ENCODE measurements at regions not wholly inside any gene's neighbourhood (a gene's known extent, or its start where the extent isn't known, plus 50 kb on each side); places are given as distances from the start of the nearest gene placed in this dataset.

GRCh38 chr3:146948186-146948585 is 343.0 kb upstream of the PLSCR5 start:
- no peak for DNase-seq (ENCODE audit: low read depth in 4 of 6, low spot score in 6 of 6)
- no peaks in the 10 kb centered on the region for H3K9me3 ChIP-seq (ENCODE audit: control insufficient read depth, insufficient read depth, low read length)
- no peak overlapping the region for H3K27ac ChIP-seq (ENCODE audit: low read depth, low read length)
- no peaks in the 10 kb centered on the region for H3K4me1 ChIP-seq (ENCODE audit: control insufficient read depth, insufficient read depth, low read length)
- no peaks in the 10 kb centered on the region for H3K27me3 ChIP-seq (ENCODE audit: control insufficient read depth, insufficient read depth, low read length)
- no peak overlapping the region for H3K4me3 ChIP-seq (ENCODE audit: low read depth, low read length)
- 36% methylated on average over 1 of the region's 1 CpG for WGBS (ENCODE audit: insufficient coverage)
- H3K36me3 ChIP-seq (ENCODE audit: control insufficient read depth, insufficient read depth, low read length): no peaks in the 10 kb centered on the region

GRCh38 chr3:146929696-146930095 is 324.6 kb upstream of the PLSCR5 start:
- no CpG with 5 or more reads among the region's 1 CpG for WGBS (ENCODE audit: insufficient coverage)
- no peak for DNase-seq (ENCODE audit: low read depth in 4 of 6, low spot score in 6 of 6)
- Histone ChIP-seq H3K4me3 (ENCODE audit: low read depth, low read length) (no peak overlapping the region), H3K9me3 (ENCODE audit: control insufficient read depth, insufficient read depth, low read length) (no peaks in the 10 kb centered on the region), H3K27me3 (ENCODE audit: control insufficient read depth, insufficient read depth, low read length) (no peaks in the 10 kb centered on the region), H3K4me1 (ENCODE audit: control insufficient read depth, insufficient read depth, low read length) (no peaks in the 10 kb centered on the region), H3K36me3 (ENCODE audit: control insufficient read depth, insufficient read depth, low read length) (no peaks in the 10 kb centered on the region), H3K27ac (ENCODE audit: low read depth, low read length) (no peak overlapping the region)

DNA sequence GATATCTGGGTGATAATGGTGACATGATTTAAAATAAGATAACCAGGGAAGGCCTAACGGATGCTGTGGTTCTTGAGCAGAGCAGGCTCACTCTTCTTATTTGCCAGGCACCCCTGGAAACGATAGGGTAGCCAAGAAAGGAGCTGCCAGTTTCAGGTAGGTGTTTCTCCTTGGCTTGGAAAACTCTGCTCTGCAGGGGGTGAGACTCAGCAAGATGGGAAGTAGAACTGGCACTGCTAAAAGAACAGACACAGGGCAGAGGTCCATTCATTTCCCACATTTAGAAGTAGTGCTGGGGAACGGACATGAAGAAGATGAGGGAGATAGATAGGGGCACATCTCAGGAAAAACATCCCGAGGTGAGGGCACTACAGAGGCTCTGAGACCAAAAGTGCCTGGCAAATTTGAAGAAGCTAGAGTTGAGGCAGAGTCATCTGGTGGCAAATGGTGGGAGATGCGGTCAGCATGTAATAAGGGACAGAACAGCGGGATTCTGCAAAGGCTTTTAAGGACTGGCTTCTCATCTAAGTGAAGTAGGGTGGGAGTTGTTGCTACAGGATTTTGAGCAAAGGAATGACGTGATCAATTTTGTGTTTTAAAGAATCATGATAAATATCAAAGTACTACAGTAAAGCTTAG is 323.4 kb upstream of the PLSCR5 start:
- H3K27me3 ChIP-seq (ENCODE audit: control insufficient read depth, insufficient read depth, low read length): no peaks in the 10 kb centered on the region
- no peak overlapping the region for H3K27ac ChIP-seq (ENCODE audit: low read depth, low read length)
- no peaks in the 10 kb centered on the region for H3K36me3 ChIP-seq (ENCODE audit: control insufficient read depth, insufficient read depth, low read length)
- no peaks in the 10 kb centered on the region for H3K9me3 ChIP-seq (ENCODE audit: control insufficient read depth, insufficient read depth, low read length)
- no peak for DNase-seq (ENCODE audit: low read depth in 4 of 6, low spot score in 6 of 6)
- H3K4me3 ChIP-seq (ENCODE audit: low read depth, low read length): no peak overlapping the region
- no peaks in the 10 kb centered on the region for H3K4me1 ChIP-seq (ENCODE audit: control insufficient read depth, insufficient read depth, low read length)
- 84% methylated on average over 6 of the region's 7 CpGs for WGBS (ENCODE audit: insufficient coverage)

DNA sequence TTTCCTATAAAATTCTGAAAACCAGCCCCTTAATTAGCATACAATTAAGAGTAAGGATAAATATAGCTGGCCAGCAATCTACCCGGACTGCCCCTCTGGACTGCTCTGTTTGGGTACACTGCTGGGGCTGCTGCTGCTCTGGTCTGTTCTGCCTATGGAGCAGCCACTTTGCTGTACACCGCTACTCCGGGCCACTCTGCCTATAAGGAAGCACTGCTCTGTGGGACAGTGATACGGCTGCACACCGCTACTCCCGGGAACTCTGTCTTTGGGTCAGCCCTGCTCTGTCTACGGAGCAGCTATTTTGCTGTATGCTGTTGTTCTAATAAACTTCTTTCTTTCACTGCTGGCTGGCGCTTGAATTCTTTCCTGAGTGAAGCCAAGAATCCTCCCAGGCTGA is 316.5 kb upstream of the PLSCR5 start:
- DNase-seq (ENCODE audit: low read depth in 4 of 6, low spot score in 6 of 6): no peak
- Histone ChIP-seq H3K4me1 (ENCODE audit: control insufficient read depth, insufficient read depth, low read length) (no peaks in the 10 kb centered on the region), H3K4me3 (ENCODE audit: low read depth, low read length) (no peak overlapping the region), H3K27ac (ENCODE audit: low read depth, low read length) (no peak overlapping the region), H3K27me3 (ENCODE audit: control insufficient read depth, insufficient read depth, low read length) (no peaks in the 10 kb centered on the region), H3K9me3 (ENCODE audit: control insufficient read depth, insufficient read depth, low read length) (no peaks in the 10 kb centered on the region), H3K36me3 (ENCODE audit: control insufficient read depth, insufficient read depth, low read length) (no peaks in the 10 kb centered on the region)
- 98% methylated on average over 7 of the region's 8 CpGs for WGBS (ENCODE audit: insufficient coverage)

- Histone ChIP-seq H3K27me3 (ENCODE audit: control insufficient read depth, insufficient read depth, low read length) (no peaks in the 10 kb centered on the region), H3K4me1 (ENCODE audit: control insufficient read depth, insufficient read depth, low read length) (no peaks in the 10 kb centered on the region), H3K4me3 (ENCODE audit: low read depth, low read length) (no peak overlapping the region), H3K27ac (ENCODE audit: low read depth, low read length) (no peak overlapping the region), H3K36me3 (ENCODE audit: control insufficient read depth, insufficient read depth, low read length) (no peaks in the 10 kb centered on the region), H3K9me3 (ENCODE audit: control insufficient read depth, insufficient read depth, low read length) (no peaks in the 10 kb centered on the region)
- no peak for DNase-seq (ENCODE audit: low read depth in 4 of 6, low spot score in 6 of 6)
- WGBS (ENCODE audit: insufficient coverage): no CpG with 5 or more reads among the region's 2 CpGs
These were observed 309.3 kb upstream of the PLSCR5 start for GRCh38 chr3:146914409-146914808.

GRCh38 chr3:146912241-146913015 is 307.3 kb upstream of the PLSCR5 start:
- Histone ChIP-seq H3K4me3 (ENCODE audit: low read depth, low read length) (no peak overlapping the region), H3K4me1 (ENCODE audit: control insufficient read depth, insufficient read depth, low read length) (no peaks in the 10 kb centered on the region), H3K27me3 (ENCODE audit: control insufficient read depth, insufficient read depth, low read length) (no peaks in the 10 kb centered on the region), H3K27ac (ENCODE audit: low read depth, low read length) (no peak overlapping the region), H3K36me3 (ENCODE audit: control insufficient read depth, insufficient read depth, low read length) (no peaks in the 10 kb centered on the region), H3K9me3 (ENCODE audit: control insufficient read depth, insufficient read depth, low read length) (no peaks in the 10 kb centered on the region)
- WGBS (ENCODE audit: insufficient coverage): 11% methylated on average over 1 of the region's 8 CpGs
- peak in 2 of 6 donors; percentile 40 to 62 for DNase-seq (ENCODE audit: low read depth in 4 of 6, low spot score in 6 of 6)

DNA sequence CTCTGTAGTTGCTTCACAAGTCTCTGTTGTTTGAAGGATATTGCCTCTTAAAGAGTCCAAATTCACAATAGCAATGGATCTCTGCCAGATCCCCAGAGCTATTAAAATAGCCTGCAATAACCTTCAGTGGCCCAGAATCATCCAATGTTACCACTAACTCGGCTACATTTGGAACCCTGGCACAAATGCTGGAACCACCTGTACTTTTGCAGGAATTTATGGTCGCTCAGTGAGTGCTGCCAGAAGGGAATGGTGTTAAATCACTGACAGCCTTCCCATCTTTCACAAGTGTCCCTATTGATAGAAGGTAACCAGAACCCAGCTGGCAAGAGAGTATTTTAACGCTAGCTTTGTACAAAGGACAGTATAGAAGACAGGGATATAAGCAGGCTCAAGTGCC is 298.8 kb upstream of the PLSCR5 start:
- peak in 2 of 6 donors; percentile 29 to 32 for DNase-seq (ENCODE audit: low read depth in 4 of 6, low spot score in 6 of 6)
- no peak overlapping the region for H3K27ac ChIP-seq (ENCODE audit: low read depth, low read length)
- WGBS (ENCODE audit: insufficient coverage): 60% methylated on average over 1 of the region's 3 CpGs
- no peaks in the 10 kb centered on the region for H3K4me1 ChIP-seq (ENCODE audit: control insufficient read depth, insufficient read depth, low read length)
- no peaks in the 10 kb centered on the region for H3K36me3 ChIP-seq (ENCODE audit: control insufficient read depth, insufficient read depth, low read length)
- H3K4me3 ChIP-seq (ENCODE audit: low read depth, low read length): no peak overlapping the region
- H3K27me3 ChIP-seq (ENCODE audit: control insufficient read depth, insufficient read depth, low read length): no peaks in the 10 kb centered on the region
- no peaks in the 10 kb centered on the region for H3K9me3 ChIP-seq (ENCODE audit: control insufficient read depth, insufficient read depth, low read length)

DNA sequence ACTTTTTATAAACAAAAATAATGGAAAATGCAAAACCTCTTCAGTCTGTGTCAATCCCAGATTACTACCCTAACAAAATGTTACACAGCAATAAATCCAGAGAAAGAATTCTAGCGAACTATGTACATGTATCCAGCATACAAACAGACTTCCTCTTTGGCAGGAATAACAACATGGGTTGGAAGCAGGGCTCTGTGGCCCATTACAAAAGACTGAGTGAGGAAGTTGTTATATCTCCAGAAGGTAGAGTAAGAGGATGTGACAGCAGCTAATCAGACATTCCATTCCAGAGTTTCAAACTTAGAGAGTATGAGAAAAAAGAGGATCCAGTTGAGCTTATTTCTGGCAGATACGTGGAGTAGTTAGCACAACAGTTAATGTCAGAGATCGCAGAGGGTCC is 294.0 kb upstream of the PLSCR5 start:
- H3K9me3 ChIP-seq (ENCODE audit: control insufficient read depth, insufficient read depth, low read length): no peaks in the 10 kb centered on the region
- no peaks in the 10 kb centered on the region for H3K4me1 ChIP-seq (ENCODE audit: control insufficient read depth, insufficient read depth, low read length)
- 95% methylated on average over 2 of the region's 3 CpGs for WGBS (ENCODE audit: insufficient coverage)
- no peaks in the 10 kb centered on the region for H3K27me3 ChIP-seq (ENCODE audit: control insufficient read depth, insufficient read depth, low read length)
- H3K36me3 ChIP-seq (ENCODE audit: control insufficient read depth, insufficient read depth, low read length): no peaks in the 10 kb centered on the region
- no peak for DNase-seq (ENCODE audit: low read depth in 4 of 6, low spot score in 6 of 6)
- H3K27ac ChIP-seq (ENCODE audit: low read depth, low read length): no peak overlapping the region
- no peak overlapping the region for H3K4me3 ChIP-seq (ENCODE audit: low read depth, low read length)

- 80% methylated on average over 1 of the region's 4 CpGs for WGBS (ENCODE audit: insufficient coverage)
- H3K4me1 ChIP-seq (ENCODE audit: control insufficient read depth, insufficient read depth, low read length): no peaks in the 10 kb centered on the region
- no peaks in the 10 kb centered on the region for H3K27me3 ChIP-seq (ENCODE audit: control insufficient read depth, insufficient read depth, low read length)
- H3K9me3 ChIP-seq (ENCODE audit: control insufficient read depth, insufficient read depth, low read length): no peaks in the 10 kb centered on the region
- no peak for DNase-seq (ENCODE audit: low read depth in 4 of 6, low spot score in 6 of 6)
- H3K36me3 ChIP-seq (ENCODE audit: control insufficient read depth, insufficient read depth, low read length): no peaks in the 10 kb centered on the region
- no peak overlapping the region for H3K27ac ChIP-seq (ENCODE audit: low read depth, low read length)
- H3K4me3 ChIP-seq (ENCODE audit: low read depth, low read length): no peak overlapping the region
These were observed 291.6 kb upstream of the PLSCR5 start for GRCh38 chr3:146896711-146897110.

Data from spinal cord (tissue), 9 donors.